ENCODE measurements at regions not wholly inside any gene's neighbourhood (a gene's known extent, or its start where the extent isn't known, plus 50 kb on each side); places are given as distances from the start of the nearest gene placed in this dataset.

- TF ChIP-seq ASH2L (IDR thresholded peaks at IDR 0.05; ENCODE audit: low read length) (no peak), CTBP2 (IDR thresholded peaks at IDR 0.05; ENCODE audit: borderline replicate concordance, insufficient read depth, insufficient read length, low read length) (no peak), CHD2 (IDR thresholded peaks at IDR 0.05; ENCODE audit: low read length) (no peak), KDM1A (IDR thresholded peaks at IDR 0.05; ENCODE audit: borderline replicate concordance, low read length) (no peak)
Measured at GRCh38 chr11:39768214-39768613, 1691.2 kb downstream of the LRRC4C start (continued).
